Astrocyte of the hippocampus (primary cell): ENCODE measurements at regions not wholly inside any gene's neighbourhood (a gene's known extent, or its start where the extent isn't known, plus 50 kb on each side); places are given as distances from the start of the nearest gene placed in this dataset.
A peak's percentile ranks its signal among the peaks of the same experiment; 100 is the strongest.
"Not testable (repeated sequence)": the region's sequence is repeated elsewhere in the genome, so short reads cannot be mapped to it uniquely, and the experiment has no call there.

Experiments used
- DNase-seq: peaks from one replicate; pipeline ENCODE4 v3.0.0; 2011; ENCODE audit warnings: low read depth, low spot score

- no peak for DNase-seq
Observed at GRCh38 chr1:80535466-80535865, 1265.3 kb upstream of the ADGRL2 start.

- DNase-seq: peak; percentile 14
Observed at GRCh38 chr1:80534606-80535360, 1266.0 kb upstream of the ADGRL2 start.

- DNase-seq: no peak
Observed at GRCh38 chr1:80533775-80534334, 1266.9 kb upstream of the ADGRL2 start.

GRCh38 chr1:80533093-80533492, 1267.6 kb upstream of the ADGRL2 start:
- DNase-seq: peak; percentile 2

DNA sequence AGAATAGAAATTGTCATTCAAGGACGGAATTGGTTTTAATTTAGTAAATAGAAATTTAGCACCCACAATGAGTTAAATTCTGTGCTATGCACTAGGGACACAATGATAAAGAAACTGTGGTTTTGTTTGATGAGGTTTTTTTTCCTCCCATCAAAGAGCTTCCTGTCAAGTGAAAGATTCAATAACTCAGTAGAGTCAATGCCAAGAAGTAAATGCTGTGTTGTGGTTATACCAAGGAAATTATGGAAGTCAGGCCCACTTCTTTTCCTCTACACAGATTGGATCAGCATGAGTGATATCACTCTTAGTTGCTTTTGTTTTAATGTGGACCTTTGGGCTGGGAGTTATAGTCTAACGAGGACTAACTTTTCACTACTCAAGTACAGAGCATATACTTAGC, 1269.6 kb upstream of the ADGRL2 start:
- peak; percentile 25 for DNase-seq

DNA sequence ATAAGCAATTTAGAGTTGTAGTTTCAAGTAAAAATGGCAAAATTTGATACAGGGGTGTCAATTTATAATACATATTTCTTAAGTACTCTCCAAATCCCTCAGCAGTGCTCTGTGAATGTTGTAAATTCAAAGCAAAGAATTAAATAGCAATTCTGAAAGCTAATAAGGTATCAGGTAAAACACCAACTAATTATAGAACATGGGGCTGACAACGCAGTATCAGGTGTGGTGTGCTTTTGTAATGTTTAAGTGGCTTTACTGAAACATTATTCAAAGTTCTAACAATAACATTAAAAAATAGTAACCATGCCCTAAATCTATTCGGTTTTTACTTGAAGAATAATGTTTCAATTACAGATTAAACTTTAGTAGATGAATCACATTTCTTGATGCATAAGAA, 1271.2 kb upstream of the ADGRL2 start:
- DNase-seq: no peak

DNA sequence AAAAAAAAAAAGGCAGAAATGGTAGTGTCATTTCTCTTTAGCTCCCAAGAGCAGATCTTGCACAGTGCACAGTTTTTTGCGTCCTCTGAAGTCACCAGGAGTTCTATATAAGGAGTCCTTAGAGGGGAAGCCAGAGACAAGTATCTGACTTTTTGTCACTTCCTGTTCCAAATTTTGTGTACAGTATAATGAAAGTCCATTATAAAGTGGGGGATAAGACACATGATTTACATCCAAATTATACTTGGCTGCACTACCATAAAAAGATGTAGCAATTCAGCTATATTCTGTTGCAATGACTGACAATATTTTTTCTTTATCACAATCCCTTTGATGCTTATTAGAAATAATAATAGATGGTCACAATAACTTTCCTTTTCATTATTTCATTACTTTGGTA, 1276.9 kb upstream of the ADGRL2 start:
- no peak for DNase-seq

DNA sequence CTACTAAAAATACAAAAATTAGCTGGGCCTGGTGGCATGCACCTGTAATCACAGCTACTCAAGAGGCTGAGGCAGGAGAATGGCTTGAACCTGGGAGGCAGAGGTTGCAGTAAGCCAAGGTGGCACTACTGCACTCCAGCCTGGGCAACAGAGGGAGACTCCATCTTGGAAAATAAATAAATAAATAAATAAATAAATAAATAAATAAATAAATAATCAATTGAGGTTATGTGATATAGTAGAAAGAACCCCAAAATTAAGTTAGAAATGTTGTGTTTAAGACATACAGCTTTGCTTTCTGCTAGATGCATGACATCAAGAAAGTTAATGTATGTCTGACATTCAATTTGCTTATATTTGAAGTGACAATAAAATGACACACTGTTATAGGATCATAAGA, 1277.7 kb upstream of the ADGRL2 start:
- not testable (repeated sequence) for DNase-seq

- no peak for DNase-seq
Observed at GRCh38 chr1:80520949-80521348, 1279.8 kb upstream of the ADGRL2 start.

GRCh38 chr1:80517062-80517461, 1283.7 kb upstream of the ADGRL2 start:
- DNase-seq: no peak

- DNase-seq: peak; percentile 8
Observed at GRCh38 chr1:80509965-80510522, 1290.7 kb upstream of the ADGRL2 start.

DNA sequence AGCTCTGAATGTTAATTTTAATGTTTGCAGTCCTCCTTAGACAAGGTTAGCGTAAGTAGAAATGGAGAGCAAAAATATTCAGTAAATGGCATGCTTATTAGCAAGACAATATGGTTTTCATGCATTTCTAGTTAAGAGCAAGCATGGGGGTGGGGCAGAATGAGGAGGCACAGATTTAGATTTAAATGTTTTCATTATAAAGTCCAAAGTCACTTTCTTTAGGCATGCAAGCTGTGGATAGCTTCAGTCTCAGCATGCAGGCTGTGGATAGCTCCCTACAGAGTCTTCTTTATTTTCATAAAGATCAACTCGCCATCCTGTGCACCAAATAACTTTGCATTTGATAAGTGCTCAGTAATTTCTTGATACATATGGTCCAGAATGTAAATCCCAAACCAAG, 1294.5 kb upstream of the ADGRL2 start:
- DNase-seq: no peak

DNA sequence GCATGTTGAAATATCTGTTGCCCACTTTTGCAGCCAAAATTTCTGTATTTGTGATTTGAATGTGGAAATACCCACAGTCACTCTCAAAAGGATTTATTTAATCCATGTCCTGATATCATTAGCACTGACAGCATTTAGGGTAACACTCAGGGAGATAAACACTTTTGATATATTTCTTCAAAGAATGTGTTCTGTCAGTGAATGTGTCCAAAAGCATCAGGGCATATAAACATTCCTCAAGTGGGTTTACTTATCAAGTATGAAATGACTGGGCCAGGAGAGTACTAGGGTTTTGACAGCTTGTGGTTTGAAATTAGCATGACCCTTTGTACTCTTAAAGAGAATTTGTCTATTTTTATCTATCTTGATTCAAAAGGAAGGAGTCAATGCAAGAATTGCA, 1302.1 kb upstream of the ADGRL2 start:
- DNase-seq: peak; percentile 4

GRCh38 chr1:80495806-80496205, 1304.9 kb upstream of the ADGRL2 start:
- no peak for DNase-seq

DNA sequence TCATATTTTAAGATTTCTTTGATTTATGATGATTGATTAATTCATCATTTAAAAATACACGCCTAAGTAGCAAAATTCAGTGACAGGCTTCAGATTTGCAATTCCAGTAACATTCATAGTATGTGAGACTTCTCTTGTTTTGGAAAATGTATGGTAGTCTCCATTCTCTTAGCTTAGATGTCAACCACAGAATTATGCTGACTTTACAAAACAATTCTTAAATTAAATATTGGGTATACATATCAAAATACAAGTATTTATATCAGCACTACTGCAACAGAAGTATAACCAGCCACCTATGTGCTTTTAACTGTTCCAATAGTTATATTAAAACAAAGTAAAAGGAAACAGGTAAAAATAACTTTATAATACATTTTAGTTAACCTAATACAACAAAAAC, 1328.6 kb upstream of the ADGRL2 start:
- DNase-seq: no peak

DNA sequence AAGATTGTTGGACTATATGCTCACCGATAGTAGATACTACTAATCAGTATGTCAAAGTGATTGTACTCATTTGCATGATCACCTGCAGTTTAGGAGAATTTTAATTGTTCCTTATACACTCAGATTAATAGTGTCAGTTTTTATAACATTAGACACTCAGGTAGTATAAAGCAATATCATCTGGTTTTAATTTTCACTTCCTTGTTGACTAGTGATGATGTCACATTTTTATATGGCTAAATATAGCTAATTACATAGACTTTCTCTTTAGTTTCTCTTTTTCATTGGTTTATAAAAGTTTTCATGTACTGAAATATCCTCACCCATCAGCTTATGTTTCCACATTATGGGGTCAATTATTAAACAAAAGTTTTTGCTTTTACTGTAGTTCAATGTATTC, 1332.4 kb upstream of the ADGRL2 start:
- DNase-seq: no peak

DNA sequence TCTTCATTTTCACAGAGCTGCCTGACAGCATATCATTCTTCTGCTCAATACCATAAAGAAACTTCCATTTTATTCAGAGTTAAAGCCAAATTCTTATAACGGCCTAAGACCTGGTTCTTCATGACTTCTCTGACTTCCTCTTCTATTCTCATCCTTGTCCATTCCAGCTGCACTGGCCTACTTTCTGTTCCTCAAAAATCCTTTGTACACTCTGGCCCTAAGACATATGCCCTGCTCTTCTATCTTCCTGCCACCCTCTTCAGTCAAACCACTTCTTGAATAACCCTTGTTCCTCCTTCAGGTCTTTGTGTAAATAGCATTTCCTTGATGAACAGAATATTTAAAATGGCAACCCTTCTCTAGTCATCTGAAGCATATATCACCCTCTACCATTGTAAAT, 1338.7 kb upstream of the ADGRL2 start:
- DNase-seq: no peak

- peak; percentile 39 for DNase-seq
Observed at GRCh38 chr1:80457409-80457808, 1343.3 kb upstream of the ADGRL2 start.

DNA sequence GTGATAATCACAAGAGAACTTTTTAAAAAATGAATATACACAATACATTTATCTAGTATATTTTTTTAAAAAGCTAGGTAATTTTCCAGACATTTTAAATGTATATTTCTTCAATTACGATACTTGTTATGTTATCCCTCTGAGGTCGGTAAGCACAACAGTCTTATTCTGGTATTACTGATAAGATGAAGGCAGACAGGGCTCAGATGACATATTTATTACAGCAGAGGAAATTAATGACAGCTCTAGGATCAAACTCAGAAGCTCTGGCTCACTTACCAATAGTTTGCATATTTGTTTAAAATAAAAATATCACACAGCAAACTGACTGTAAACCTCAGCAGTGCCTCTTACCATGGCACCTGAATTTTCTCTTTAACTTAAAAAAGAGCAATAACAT, 1347.0 kb upstream of the ADGRL2 start:
- no peak for DNase-seq

DNA sequence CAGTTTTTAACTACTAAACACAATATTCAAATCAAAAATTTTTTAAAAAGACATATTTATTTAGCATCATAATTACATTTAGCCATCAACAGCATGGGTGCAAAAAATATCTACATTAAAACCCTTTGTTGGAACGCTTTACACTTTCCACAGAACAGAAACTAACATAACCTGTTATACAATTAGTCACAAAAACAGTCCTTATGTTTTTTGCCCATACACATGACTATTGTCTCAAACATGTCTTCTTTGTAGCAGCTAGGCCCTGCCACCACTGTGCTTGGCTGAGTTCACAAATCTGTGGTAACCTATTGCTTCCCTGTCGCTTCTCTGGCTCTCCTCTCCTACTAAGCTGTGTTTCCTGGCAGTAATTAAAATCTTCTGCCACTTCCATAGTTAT, 1350.0 kb upstream of the ADGRL2 start:
- DNase-seq: no peak

GRCh38 chr1:80448081-80448480, 1352.7 kb upstream of the ADGRL2 start:
- peak; percentile 35 for DNase-seq

GRCh38 chr1:80447526-80447925, 1353.2 kb upstream of the ADGRL2 start:
- no peak for DNase-seq

GRCh38 chr1:80445033-80445432, 1355.7 kb upstream of the ADGRL2 start:
- peak; percentile 54 for DNase-seq
